GM23338 (cell line): ENCODE measurements at regions not wholly inside any gene's neighbourhood (a gene's known extent, or its start where the extent isn't known, plus 50 kb on each side); places are given as distances from the start of the nearest gene placed in this dataset.

ENCODE experiments used
- ATAC-seq: fragments of 200-7000 bp; cut with Tn5 transposase; 3 replicates; pipeline ENCODE4 v1.9.1; 2020
- DNase-seq: peaks from one replicate; pipeline ENCODE4 v3.0.0-alpha.2; 2015; ENCODE audit warnings: low spot score
- H2AFZ ChIP-seq: fragments of 200-600 bp; sonication (generic); 2 replicates; pipeline ENCODE4 v1.8.0; 2016; ENCODE audit warnings: antibody characterized with exemption, mild to moderate bottlenecking, moderate library complexity
- H3F3A ChIP-seq: fragments of 200-600 bp; sonication (generic); replicated peaks from 2 replicates; pipeline ENCODE4 v1.8.0; 2017; ENCODE audit warnings: antibody characterized with exemption, mixed run types, low read depth
- H3K27ac ChIP-seq: fragments of 200-600 bp; sonication (generic); 2 replicates; pipeline ENCODE4 v1.6.1; 2016; ENCODE audit warnings: low read depth
- H3K27me3 ChIP-seq: fragments of 200-600 bp; sonication (generic); 2 replicates; pipeline ENCODE4 v1.8.0; 2016; ENCODE audit warnings: mild to moderate bottlenecking, mixed run types, moderate library complexity; ENCODE audit not compliant: insufficient read depth
- H3K36me3 ChIP-seq: fragments of 200-600 bp; sonication (generic); 2 replicates; pipeline ENCODE4 v1.8.0; 2016; ENCODE audit warnings: mild to moderate bottlenecking; ENCODE audit not compliant: insufficient read depth
- H3K4me1 ChIP-seq: fragments of 200-600 bp; sonication (generic); 2 replicates; pipeline ENCODE4 v1.8.0; 2016; ENCODE audit warnings: mild to moderate bottlenecking, moderate library complexity; ENCODE audit not compliant: insufficient read depth
- H3K4me2 ChIP-seq: fragments of 200-600 bp; sonication (generic); 2 replicates; pipeline ENCODE4 v1.7.1; 2017; ENCODE audit warnings: mixed run types
- H3K4me3 ChIP-seq: fragments of 200-600 bp; sonication (generic); 2 replicates; pipeline ENCODE4 v1.6.1; 2016; ENCODE audit warnings: mixed run types
- H3K79me2 ChIP-seq: fragments of 200-600 bp; sonication (generic); replicated peaks from 2 replicates; pipeline ENCODE4 v1.8.0; 2017; ENCODE audit warnings: mild to moderate bottlenecking; ENCODE audit not compliant: insufficient read depth
- H3K9me2 ChIP-seq: fragments of 200-600 bp; sonication (generic); 2 replicates; pipeline ENCODE4 v1.8.0; 2017; ENCODE audit not compliant: insufficient read depth
- H4K20me1 ChIP-seq: fragments of 200-600 bp; sonication (generic); replicated peaks from 2 replicates; pipeline ENCODE4 v1.8.0; 2017; ENCODE audit warnings: mild to moderate bottlenecking; ENCODE audit not compliant: insufficient read depth
- H3K27ac Mint-ChIP-seq: 2 replicates; pipeline ENCODE4 v1.8.0; 2020; ENCODE audit warnings: inconsistent platforms, mild to moderate bottlenecking, moderate library complexity, mixed read lengths
- H3K27me3 Mint-ChIP-seq: 3 replicates; pipeline ENCODE4 v1.8.0; 2022; ENCODE audit warnings: low read depth, mild to moderate bottlenecking, moderate library complexity, mixed read lengths, inconsistent platforms; ENCODE audit not compliant: insufficient read depth, poor library complexity
- H3K36me3 Mint-ChIP-seq: 3 replicates; pipeline ENCODE4 v1.8.0; 2021; ENCODE audit warnings: low read depth, mild to moderate bottlenecking, inconsistent platforms, moderate library complexity, mixed read lengths
- H3K4me1 Mint-ChIP-seq: 3 replicates; pipeline ENCODE4 v1.8.0; 2020; ENCODE audit warnings: mild to moderate bottlenecking, inconsistent platforms, mixed read lengths
- H3K4me3 Mint-ChIP-seq: 3 replicates; pipeline ENCODE4 v1.8.0; 2021; ENCODE audit warnings: moderate library complexity, mild to moderate bottlenecking, inconsistent platforms, mixed read lengths
- H3K9me3 Mint-ChIP-seq: 3 replicates; pipeline ENCODE4 v1.8.0; 2020; ENCODE audit warnings: moderate library complexity, mild to moderate bottlenecking, inconsistent platforms, mixed read lengths
- EZH2 ChIP-seq: fragments of 200-600 bp; sonication (generic); IDR thresholded peaks from one replicate; pipeline ENCODE4 v1.8.0; 2017; ENCODE audit warnings: antibody characterized with exemption, mild to moderate bottlenecking, low read depth; ENCODE audit not compliant: unreplicated experiment
- EZH2phosphoT487 ChIP-seq: fragments of 200-600 bp; sonication (generic); IDR thresholded peaks from one replicate; pipeline ENCODE4 v1.8.1; 2018; ENCODE audit warnings: antibody characterized with exemption; ENCODE audit not compliant: unreplicated experiment
- JUNB ChIP-seq: IDR thresholded peaks from one replicate; pipeline ENCODE4 v1.6.1; 2016; ENCODE audit warnings: antibody characterized with exemption; ENCODE audit not compliant: unreplicated experiment
- NANOG ChIP-seq: IDR thresholded peaks from 2 replicates; pipeline ENCODE4 v1.6.1; 2016; ENCODE audit warnings: antibody characterized with exemption, borderline replicate concordance
- POLR2AphosphoS5 ChIP-seq: IDR thresholded peaks from 2 replicates; pipeline ENCODE4 v1.6.1; 2016; ENCODE audit warnings: antibody characterized with exemption, low read depth
- STAT1 ChIP-seq: IDR thresholded peaks from one replicate; pipeline ENCODE4 v1.6.1; 2016; ENCODE audit warnings: antibody characterized with exemption; ENCODE audit not compliant: unreplicated experiment
- ZNF331 ChIP-seq: fragments of 250-450 bp; sonication (Bioruptor Pico); IDR thresholded peaks from 2 replicates; pipeline ENCODE4 v1.5.0; 2020; ENCODE audit warnings: low read depth, mild to moderate bottlenecking, moderate library complexity
- TF ChIP-seq, protein P1 (sequence below): IDR thresholded peaks from one replicate; pipeline ENCODE4 v1.6.1; 2018; ENCODE audit warnings: antibody characterized with exemption; ENCODE audit not compliant: unreplicated experiment
- TF ChIP-seq, protein P2 (sequence below): IDR thresholded peaks from 2 replicates; pipeline ENCODE4 v1.6.1; 2016; ENCODE audit warnings: antibody characterized with exemption
- TF ChIP-seq, protein P3 (sequence below), 2 experiments: fragments of 200-600 bp in 1 of 2; sonication (generic) in 1 of 2; conservative IDR thresholded peaks; 2 replicates each; pipeline versions ENCODE4 v1.5.1 to v1.6.1; 2016 to 2017; ENCODE audit warnings: antibody characterized with exemption in 2 of 2, low read depth in 2 of 2, mild to moderate bottlenecking in 2 of 2, moderate library complexity in 1 of 2

DNA sequence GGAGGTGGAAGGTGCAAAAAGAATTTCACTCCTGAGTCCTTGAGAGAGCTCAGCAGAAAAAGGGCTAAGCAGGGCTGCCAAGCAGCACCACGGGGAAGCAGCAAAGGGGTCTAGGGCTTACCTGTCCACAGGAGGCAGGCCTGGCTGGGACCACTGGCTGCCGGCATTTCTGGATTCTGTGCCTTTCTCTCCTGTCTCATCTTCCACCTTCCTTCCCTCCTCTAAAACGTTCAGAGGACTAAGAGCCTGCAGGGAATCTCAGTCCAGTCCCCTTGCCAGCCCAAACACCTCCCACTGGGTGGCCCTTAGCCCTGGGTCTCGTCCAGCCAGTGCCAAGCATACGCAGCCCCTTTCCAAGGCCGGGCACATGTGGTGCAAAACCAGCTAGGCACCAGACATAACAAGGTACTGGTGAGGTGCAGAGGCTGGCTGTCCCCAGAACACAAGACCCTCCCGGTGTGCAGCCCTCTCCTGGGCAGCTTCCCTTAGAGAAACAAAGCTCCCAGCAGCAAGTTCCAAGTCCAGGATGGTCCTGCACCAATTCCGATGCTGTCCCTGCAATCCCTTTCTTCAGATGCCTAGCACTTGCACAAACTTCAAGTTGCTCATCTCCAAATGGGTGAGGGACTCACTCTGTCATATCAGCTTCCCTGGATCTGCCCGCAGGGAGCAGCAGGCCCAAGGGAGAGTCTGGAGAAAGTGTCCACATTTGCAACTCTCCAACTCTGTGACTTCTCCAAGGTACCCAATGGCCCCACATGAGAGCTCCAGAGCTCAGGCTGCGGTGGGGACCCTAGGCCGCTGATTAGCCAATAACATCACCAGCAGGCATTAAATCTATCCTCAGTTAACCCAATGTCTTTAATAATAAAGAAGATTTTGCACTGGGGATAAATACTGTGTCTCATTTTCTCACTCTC, 126.3 kb downstream of the C5orf15 start:
- ATAC-seq (no peak), DNase-seq (no peak)
- Mint-ChIP-seq H3K27me3 (peaks cover 1% of the 10 kb centered on the region), H3K36me3 (no peaks in the 10 kb centered on the region), H3K9me3 (no peaks in the 10 kb centered on the region; the same call in 2 of the 3 replicates), H3K4me1 (no peaks in the 10 kb centered on the region), H3K27ac (no peak overlapping the region), H3K4me3 (no peak overlapping the region)
- Histone ChIP-seq H2AFZ (no peak overlapping the region), H3K4me1 (no peaks in the 10 kb centered on the region), H3K27ac (no peak overlapping the region), H3F3A (no peaks in the 10 kb centered on the region), H3K79me2 (no peaks in the 10 kb centered on the region), H3K4me2 (no peak overlapping the region), H3K36me3 (no peaks in the 10 kb centered on the region), H3K9me2 (no peaks in the 10 kb centered on the region), H4K20me1 (no peaks in the 10 kb centered on the region), H3K4me3 (no peak overlapping the region), H3K27me3 (no peaks in the 10 kb centered on the region)
- TF ChIP-seq, protein P1, sequence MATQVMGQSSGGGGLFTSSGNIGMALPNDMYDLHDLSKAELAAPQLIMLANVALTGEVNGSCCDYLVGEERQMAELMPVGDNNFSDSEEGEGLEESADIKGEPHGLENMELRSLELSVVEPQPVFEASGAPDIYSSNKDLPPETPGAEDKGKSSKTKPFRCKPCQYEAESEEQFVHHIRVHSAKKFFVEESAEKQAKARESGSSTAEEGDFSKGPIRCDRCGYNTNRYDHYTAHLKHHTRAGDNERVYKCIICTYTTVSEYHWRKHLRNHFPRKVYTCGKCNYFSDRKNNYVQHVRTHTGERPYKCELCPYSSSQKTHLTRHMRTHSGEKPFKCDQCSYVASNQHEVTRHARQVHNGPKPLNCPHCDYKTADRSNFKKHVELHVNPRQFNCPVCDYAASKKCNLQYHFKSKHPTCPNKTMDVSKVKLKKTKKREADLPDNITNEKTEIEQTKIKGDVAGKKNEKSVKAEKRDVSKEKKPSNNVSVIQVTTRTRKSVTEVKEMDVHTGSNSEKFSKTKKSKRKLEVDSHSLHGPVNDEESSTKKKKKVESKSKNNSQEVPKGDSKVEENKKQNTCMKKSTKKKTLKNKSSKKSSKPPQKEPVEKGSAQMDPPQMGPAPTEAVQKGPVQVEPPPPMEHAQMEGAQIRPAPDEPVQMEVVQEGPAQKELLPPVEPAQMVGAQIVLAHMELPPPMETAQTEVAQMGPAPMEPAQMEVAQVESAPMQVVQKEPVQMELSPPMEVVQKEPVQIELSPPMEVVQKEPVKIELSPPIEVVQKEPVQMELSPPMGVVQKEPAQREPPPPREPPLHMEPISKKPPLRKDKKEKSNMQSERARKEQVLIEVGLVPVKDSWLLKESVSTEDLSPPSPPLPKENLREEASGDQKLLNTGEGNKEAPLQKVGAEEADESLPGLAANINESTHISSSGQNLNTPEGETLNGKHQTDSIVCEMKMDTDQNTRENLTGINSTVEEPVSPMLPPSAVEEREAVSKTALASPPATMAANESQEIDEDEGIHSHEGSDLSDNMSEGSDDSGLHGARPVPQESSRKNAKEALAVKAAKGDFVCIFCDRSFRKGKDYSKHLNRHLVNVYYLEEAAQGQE, result no peak
- TF ChIP-seq POLR2AphosphoS5, result no peak
- no peak for TF ChIP-seq STAT1
- TF ChIP-seq EZH2, result no peak
- no peak for TF ChIP-seq NANOG
- TF ChIP-seq EZH2phosphoT487, result no peak
- TF ChIP-seq ZNF331 (CRISPR knock-in tag), result no peak

DNA sequence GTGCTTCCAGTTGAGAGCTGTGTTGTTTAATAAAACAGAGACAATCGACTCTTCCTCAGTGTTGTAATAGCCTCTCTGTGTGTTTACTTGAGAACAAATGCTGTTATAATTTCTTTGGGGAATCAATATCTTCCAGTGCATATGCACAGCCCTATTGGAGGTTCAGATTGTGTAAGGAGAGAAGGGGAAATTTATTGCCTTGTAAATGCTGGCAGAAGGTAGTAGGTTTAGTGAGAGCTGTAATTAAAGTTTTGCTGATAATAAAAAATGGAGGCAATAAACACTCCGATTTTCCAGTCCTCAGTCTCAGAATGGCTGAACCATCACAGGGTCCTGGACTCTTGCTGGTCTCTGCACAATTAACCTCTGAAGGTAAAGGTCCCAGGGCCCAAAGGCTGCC, 128.3 kb downstream of the C5orf15 start:
- no peaks in the 10 kb centered on the region for H3K36me3 Mint-ChIP-seq
- ATAC-seq, result no peak
- H3K27me3 Mint-ChIP-seq, result peaks cover 1% of the 10 kb centered on the region
- Histone ChIP-seq H3K36me3 (no peaks in the 10 kb centered on the region), H2AFZ (no peak overlapping the region), H4K20me1 (no peaks in the 10 kb centered on the region), H3K4me2 (no peak overlapping the region), H3K9me2 (no peaks in the 10 kb centered on the region), H3K27ac (no peak overlapping the region), H3K4me3 (no peak overlapping the region), H3K4me1 (no peaks in the 10 kb centered on the region), H3K79me2 (no peaks in the 10 kb centered on the region), H3F3A (no peaks in the 10 kb centered on the region), H3K27me3 (no peaks in the 10 kb centered on the region)
- no peak for DNase-seq
- no peaks in the 10 kb centered on the region; the same call in 2 of the 3 replicates for H3K9me3 Mint-ChIP-seq
- no peak overlapping the region for H3K4me3 Mint-ChIP-seq
- no peak for TF ChIP-seq JUNB
- TF ChIP-seq EZH2, result no peak
- TF ChIP-seq, protein P2, sequence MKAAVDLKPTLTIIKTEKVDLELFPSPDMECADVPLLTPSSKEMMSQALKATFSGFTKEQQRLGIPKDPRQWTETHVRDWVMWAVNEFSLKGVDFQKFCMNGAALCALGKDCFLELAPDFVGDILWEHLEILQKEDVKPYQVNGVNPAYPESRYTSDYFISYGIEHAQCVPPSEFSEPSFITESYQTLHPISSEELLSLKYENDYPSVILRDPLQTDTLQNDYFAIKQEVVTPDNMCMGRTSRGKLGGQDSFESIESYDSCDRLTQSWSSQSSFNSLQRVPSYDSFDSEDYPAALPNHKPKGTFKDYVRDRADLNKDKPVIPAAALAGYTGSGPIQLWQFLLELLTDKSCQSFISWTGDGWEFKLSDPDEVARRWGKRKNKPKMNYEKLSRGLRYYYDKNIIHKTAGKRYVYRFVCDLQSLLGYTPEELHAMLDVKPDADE, result no peak
- no peak for TF ChIP-seq STAT1
- TF ChIP-seq, protein P3, sequence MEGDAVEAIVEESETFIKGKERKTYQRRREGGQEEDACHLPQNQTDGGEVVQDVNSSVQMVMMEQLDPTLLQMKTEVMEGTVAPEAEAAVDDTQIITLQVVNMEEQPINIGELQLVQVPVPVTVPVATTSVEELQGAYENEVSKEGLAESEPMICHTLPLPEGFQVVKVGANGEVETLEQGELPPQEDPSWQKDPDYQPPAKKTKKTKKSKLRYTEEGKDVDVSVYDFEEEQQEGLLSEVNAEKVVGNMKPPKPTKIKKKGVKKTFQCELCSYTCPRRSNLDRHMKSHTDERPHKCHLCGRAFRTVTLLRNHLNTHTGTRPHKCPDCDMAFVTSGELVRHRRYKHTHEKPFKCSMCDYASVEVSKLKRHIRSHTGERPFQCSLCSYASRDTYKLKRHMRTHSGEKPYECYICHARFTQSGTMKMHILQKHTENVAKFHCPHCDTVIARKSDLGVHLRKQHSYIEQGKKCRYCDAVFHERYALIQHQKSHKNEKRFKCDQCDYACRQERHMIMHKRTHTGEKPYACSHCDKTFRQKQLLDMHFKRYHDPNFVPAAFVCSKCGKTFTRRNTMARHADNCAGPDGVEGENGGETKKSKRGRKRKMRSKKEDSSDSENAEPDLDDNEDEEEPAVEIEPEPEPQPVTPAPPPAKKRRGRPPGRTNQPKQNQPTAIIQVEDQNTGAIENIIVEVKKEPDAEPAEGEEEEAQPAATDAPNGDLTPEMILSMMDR (conservative IDR thresholded peaks at IDR 0.05; ENCODE audit: low read depth in 2 of 2), result no peak
- TF ChIP-seq EZH2phosphoT487, result no peak
- H3K4me1 Mint-ChIP-seq, result no peaks in the 10 kb centered on the region
- no peak overlapping the region for H3K27ac Mint-ChIP-seq
